ENCODE measurements at regions not wholly inside any gene's neighbourhood (a gene's known extent, or its start where the extent isn't known, plus 50 kb on each side); places are given as distances from the start of the nearest gene placed in this dataset.

GRCh38 chr13:80630685-80631121, 289.8 kb upstream of the SPRY2 start:
- TF ChIP-seq, protein P1, sequence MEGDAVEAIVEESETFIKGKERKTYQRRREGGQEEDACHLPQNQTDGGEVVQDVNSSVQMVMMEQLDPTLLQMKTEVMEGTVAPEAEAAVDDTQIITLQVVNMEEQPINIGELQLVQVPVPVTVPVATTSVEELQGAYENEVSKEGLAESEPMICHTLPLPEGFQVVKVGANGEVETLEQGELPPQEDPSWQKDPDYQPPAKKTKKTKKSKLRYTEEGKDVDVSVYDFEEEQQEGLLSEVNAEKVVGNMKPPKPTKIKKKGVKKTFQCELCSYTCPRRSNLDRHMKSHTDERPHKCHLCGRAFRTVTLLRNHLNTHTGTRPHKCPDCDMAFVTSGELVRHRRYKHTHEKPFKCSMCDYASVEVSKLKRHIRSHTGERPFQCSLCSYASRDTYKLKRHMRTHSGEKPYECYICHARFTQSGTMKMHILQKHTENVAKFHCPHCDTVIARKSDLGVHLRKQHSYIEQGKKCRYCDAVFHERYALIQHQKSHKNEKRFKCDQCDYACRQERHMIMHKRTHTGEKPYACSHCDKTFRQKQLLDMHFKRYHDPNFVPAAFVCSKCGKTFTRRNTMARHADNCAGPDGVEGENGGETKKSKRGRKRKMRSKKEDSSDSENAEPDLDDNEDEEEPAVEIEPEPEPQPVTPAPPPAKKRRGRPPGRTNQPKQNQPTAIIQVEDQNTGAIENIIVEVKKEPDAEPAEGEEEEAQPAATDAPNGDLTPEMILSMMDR (IDR thresholded peaks at IDR 0.05; ENCODE audit: insufficient read depth, low read length, poor library complexity, severe bottlenecking), result no peak
- Histone ChIP-seq H3K36me3 (ENCODE audit: control insufficient read depth, insufficient read depth, low read length) (no peaks in the 10 kb centered on the region), H3K4me3 (ENCODE audit: low read depth, low read length) (no peak overlapping the region), H3K27me3 (ENCODE audit: control insufficient read depth, insufficient read depth, low read length) (no peaks in the 10 kb centered on the region)
- DNase-seq (ENCODE audit: low read depth), result no peak

DNA sequence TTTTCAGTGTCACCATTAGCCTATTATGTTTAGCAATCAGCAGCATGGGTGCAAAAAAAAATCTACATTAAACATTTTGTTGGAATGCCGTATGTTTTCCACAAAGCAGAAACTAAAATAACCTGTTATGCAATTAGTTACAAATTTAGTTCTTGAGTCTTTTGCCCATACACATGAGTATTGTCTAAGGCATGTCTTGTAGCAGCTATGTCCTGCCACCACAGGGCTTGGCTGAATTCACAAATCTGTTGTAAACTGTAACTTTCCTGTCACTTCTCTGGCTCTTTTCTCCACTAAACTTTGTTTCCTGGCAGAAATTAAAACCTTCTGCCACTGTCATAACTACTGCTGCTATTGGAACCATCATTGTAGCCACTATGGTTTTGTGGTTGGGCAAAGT, 277.9 kb upstream of the SPRY2 start:
- no peaks in the 10 kb centered on the region for H3K27me3 ChIP-seq (ENCODE audit: control insufficient read depth, insufficient read depth, low read length)
- DNase-seq (ENCODE audit: low read depth), result no peak
- TF ChIP-seq, protein P1 (IDR thresholded peaks at IDR 0.05; ENCODE audit: insufficient read depth, low read length, poor library complexity, severe bottlenecking), result no peak
- no peaks in the 10 kb centered on the region for H3K36me3 ChIP-seq (ENCODE audit: control insufficient read depth, insufficient read depth, low read length)
- H3K4me3 ChIP-seq (ENCODE audit: low read depth, low read length), result no peak overlapping the region

DNA sequence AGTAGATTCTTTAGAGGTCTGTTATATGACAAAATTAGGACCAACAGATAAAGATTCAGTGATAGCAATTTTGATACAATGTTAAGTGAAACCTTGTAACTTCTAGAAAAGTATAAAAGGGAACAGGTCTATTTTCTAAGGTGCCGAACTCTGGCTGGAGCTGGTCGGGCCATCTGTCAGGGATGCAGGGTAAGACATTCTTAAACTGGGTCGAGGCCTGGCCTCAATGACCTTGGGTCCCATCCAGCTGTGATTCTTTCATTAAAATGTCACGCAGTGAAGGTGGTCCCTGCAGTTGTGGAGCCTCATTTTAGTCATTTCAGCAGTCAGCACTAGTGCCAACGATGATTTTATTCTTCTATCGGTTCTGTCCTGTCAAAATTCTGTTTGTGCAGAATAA, 271.9 kb upstream of the SPRY2 start:
- H3K27me3 ChIP-seq (ENCODE audit: control insufficient read depth, insufficient read depth, low read length), result no peaks in the 10 kb centered on the region

GRCh38 chr13:80611310-80611709, 270.4 kb upstream of the SPRY2 start:
- no peaks in the 10 kb centered on the region for H3K36me3 ChIP-seq (ENCODE audit: control insufficient read depth, insufficient read depth, low read length)
- no peak for DNase-seq (ENCODE audit: low read depth)

More for the DNA sequence above, 271.9 kb upstream of the SPRY2 start:
- DNase-seq (ENCODE audit: low read depth), result no peak
- TF ChIP-seq, protein P1 (IDR thresholded peaks at IDR 0.05; ENCODE audit: insufficient read depth, low read length, poor library complexity, severe bottlenecking), result no peak
- Histone ChIP-seq H3K4me3 (ENCODE audit: low read depth, low read length) (no peak overlapping the region), H3K36me3 (ENCODE audit: control insufficient read depth, insufficient read depth, low read length) (no peaks in the 10 kb centered on the region)

DNA sequence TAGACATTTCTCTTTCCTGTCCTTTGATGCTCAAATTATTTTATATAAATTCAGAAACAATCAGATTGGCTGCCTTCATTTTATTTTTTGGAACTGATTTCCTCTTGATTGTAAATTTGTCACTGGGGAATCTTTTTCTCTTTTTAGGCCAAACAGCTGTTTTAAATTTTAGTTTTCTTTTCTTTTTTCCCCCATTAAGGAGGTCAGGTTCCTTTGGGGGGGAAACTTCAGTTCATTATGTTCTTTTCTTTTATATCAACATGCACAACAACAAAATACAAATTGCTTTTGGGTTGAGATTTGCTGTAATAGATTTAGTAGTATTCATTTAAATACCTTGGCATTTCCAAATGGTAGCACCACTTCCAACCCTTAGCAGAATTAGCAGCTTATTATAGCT, 264.8 kb upstream of the SPRY2 start:
- H3K4me3 ChIP-seq (ENCODE audit: low read depth, low read length), result no peak overlapping the region
- no peak for DNase-seq (ENCODE audit: low read depth)
- H3K27me3 ChIP-seq (ENCODE audit: control insufficient read depth, insufficient read depth, low read length), result no peaks in the 10 kb centered on the region
- H3K36me3 ChIP-seq (ENCODE audit: control insufficient read depth, insufficient read depth, low read length), result no peaks in the 10 kb centered on the region
- TF ChIP-seq, protein P1 (IDR thresholded peaks at IDR 0.05; ENCODE audit: insufficient read depth, low read length, poor library complexity, severe bottlenecking), result no peak

More at GRCh38 chr13:80611310-80611709, 270.4 kb upstream of the SPRY2 start:
- TF ChIP-seq, protein P1 (IDR thresholded peaks at IDR 0.05; ENCODE audit: insufficient read depth, low read length, poor library complexity, severe bottlenecking), result no peak
- Histone ChIP-seq H3K4me3 (ENCODE audit: low read depth, low read length) (no peak overlapping the region), H3K27me3 (ENCODE audit: control insufficient read depth, insufficient read depth, low read length) (no peaks in the 10 kb centered on the region)

DNA sequence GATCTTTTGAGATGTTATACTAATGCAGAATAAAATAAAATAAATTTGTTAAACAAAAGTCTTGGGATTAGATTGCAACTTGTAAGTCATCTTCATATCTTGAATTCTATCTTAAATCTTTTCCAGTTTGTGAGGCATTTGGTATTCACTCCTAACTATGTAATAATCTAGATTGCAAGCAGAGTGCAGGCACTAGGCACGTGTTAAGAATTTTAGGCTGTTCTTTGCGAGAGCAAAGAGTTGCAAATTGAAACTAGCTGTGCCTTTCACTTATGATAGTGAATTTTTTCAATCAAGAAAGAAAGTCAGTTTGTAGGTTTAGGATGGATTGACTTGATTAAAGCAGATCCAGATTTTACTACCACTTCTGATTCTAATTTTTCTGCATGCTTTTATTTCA, 264.1 kb upstream of the SPRY2 start:
- TF ChIP-seq, protein P1 (IDR thresholded peaks at IDR 0.05; ENCODE audit: insufficient read depth, low read length, poor library complexity, severe bottlenecking), result no peak
- DNase-seq (ENCODE audit: low read depth), result no peak
- H3K27me3 ChIP-seq (ENCODE audit: control insufficient read depth, insufficient read depth, low read length), result no peaks in the 10 kb centered on the region
- H3K36me3 ChIP-seq (ENCODE audit: control insufficient read depth, insufficient read depth, low read length), result no peaks in the 10 kb centered on the region
- no peak overlapping the region for H3K4me3 ChIP-seq (ENCODE audit: low read depth, low read length)
